ENCODE measurements at regions not wholly inside any gene's neighbourhood (a gene's known extent, or its start where the extent isn't known, plus 50 kb on each side); places are given as distances from the start of the nearest gene placed in this dataset.

GRCh38 chr2:62319070-62319469 lies 123.2 kb downstream of the B3GNT2 start (continued):
- TF ChIP-seq SMAD1 (IDR thresholded peaks at IDR 0.05; ENCODE audit: low read depth, low read length, partially characterized antibody): no peak

- 92% methylated on average over 4 of the region's 4 CpGs for WGBS (ENCODE audit: insufficient coverage, low coverage, missing lambda C conversion rate)
- CTCF ChIA-PET (ENCODE audit: low intra/inter-chr PET ratio): no interaction called here
- H3K79me2 ChIP-seq (ENCODE audit: control insufficient read depth, insufficient read depth, low read length): no peaks in the 10 kb centered on the region
- no peak for ATAC-seq
- H3K9ac ChIP-seq (ENCODE audit: insufficient read depth in 1 of 2, low read depth in 2 of 2, low read length in 2 of 2): no peak overlapping the region
- no peaks in the 10 kb centered on the region for H3K9me3 ChIP-seq (replicated peaks; ENCODE audit: control insufficient read depth, insufficient read depth, low read depth, low read length)
- in situ Hi-C loops (cut with MboI) (no loop called here), intact Hi-C loops (cut with micrococcal nuclease) (no loop called here)
- H2AFZ ChIP-seq (ENCODE audit: low read depth, low read length): no peak overlapping the region
- H4K20me1 ChIP-seq (replicated peaks; ENCODE audit: control insufficient read depth, insufficient read depth, low read length): no peaks in the 10 kb centered on the region
- peaks cover 15 to 25% of the 10 kb centered on the region in 2 experiments; a peak in 4 of 5 replicates for H3K4me1 ChIP-seq (replicated peaks in 1 of 2; ENCODE audit: control insufficient read depth in 2 of 2, insufficient read depth in 2 of 2, low read length in 2 of 2)
- no peak overlapping the region for H3K4me2 ChIP-seq (ENCODE audit: insufficient read depth, low read length)
- H3K9me1 ChIP-seq (ENCODE audit: control insufficient read depth, insufficient read depth, low read length): no peaks in the 10 kb centered on the region
- POLR2A ChIA-PET: no interaction called here
- no peak overlapping the region for H3K4me3 ChIP-seq
- no TSS peak for BruUV-seq (replicated peaks)
- no peaks in the 10 kb centered on the region for H3K27me3 ChIP-seq (ENCODE audit: control insufficient read depth in 2 of 2, insufficient read depth in 2 of 2, low read length in 2 of 2)
- no peaks in the 10 kb centered on the region for H3K36me3 ChIP-seq (ENCODE audit: control insufficient read depth, insufficient read depth, low read length)
- no peak overlapping the region for H3K27ac ChIP-seq (ENCODE audit: extremely low read depth, low read depth, low read length)
- DNase-seq (ENCODE audit: extremely low read depth in 1 of 4, low spot score in 3 of 4): no peak
- no peak for FAIRE-seq
- TF ChIP-seq TAF1 (IDR thresholded peaks at IDR 0.05; ENCODE audit: control insufficient read depth, extremely low read depth, insufficient read depth, low read length, severe bottlenecking): no peak
- no peak for TF ChIP-seq ZBTB43 (CRISPR knock-in tag; IDR thresholded peaks at IDR 0.05)
- no peak for TF ChIP-seq FOXJ2 (tag; IDR thresholded peaks at IDR 0.05)
- TF ChIP-seq MCM2 (IDR thresholded peaks at IDR 0.05; ENCODE audit: low read depth): no peak
- no peak for TF ChIP-seq HEY1 (CRISPR knock-in tag; IDR thresholded peaks at IDR 0.05; ENCODE audit: borderline replicate concordance)
- no peak for TF ChIP-seq SFPQ (IDR thresholded peaks at IDR 0.05; ENCODE audit: low read depth, low read length)
- TF ChIP-seq ZNF589 (CRISPR knock-in tag; IDR thresholded peaks at IDR 0.05; ENCODE audit: low read depth): no peak
- no peak for TF ChIP-seq LARP7 (IDR thresholded peaks at IDR 0.05)
- TF ChIP-seq MCM3 (IDR thresholded peaks at IDR 0.05): no peak
- no peak for TF ChIP-seq PREB (CRISPR knock-in tag; IDR thresholded peaks at IDR 0.05)
- no peak for TF ChIP-seq CREB5 (CRISPR knock-in tag; IDR thresholded peaks at IDR 0.05)
These were observed 119.6 kb downstream of the B3GNT2 start for GRCh38 chr2:62315476-62315875.
